Caco-2 (cell line): ENCODE measurements at regions not wholly inside any gene's neighbourhood (a gene's known extent, or its start where the extent isn't known, plus 50 kb on each side); places are given as distances from the start of the nearest gene placed in this dataset.

ENCODE experiments used
- BruUV-seq: library from RNA; stranded (reverse); fragments of 400-500 nt; replicated peaks from 2 replicates; lab custom pipeline; 2021; lab: Mats Ljungman, UMichigan
- CTCF ChIA-PET: fragments of 300-600 bp; sonication (Branson Sonifier 250); formaldehyde crosslinking; loops from one replicate; lab custom pipeline; 2022; ENCODE audit warnings: antibody characterized with exemption; lab: Charles Lee
- POLR2A ChIA-PET: fragments of 300-600 bp; sonication (Branson Sonifier 250); formaldehyde crosslinking; loops from one replicate; lab custom pipeline; 2022; ENCODE audit warnings: antibody characterized with exemption; lab: Charles Lee
- DNase-seq, 2 experiments: peaks; one replicate each; pipeline versions ENCODE4 v3.0.0 to v3.0.0-alpha.2; 2020 to 2022
- H3K27me3 ChIP-seq: replicated peaks from 2 replicates; pipeline ENCODE4 v1.6.0; 2011; ENCODE audit warnings: low read length; ENCODE audit not compliant: control insufficient read depth, insufficient read depth
- H3K36me3 ChIP-seq: 2 replicates; pipeline ENCODE4 v1.5.1; 2011; ENCODE audit warnings: low read length; ENCODE audit not compliant: control insufficient read depth, insufficient read depth
- H3K4me1 ChIP-seq: fragments of 250-450 bp; sonication (Bioruptor Pico); 2 replicates; pipeline ENCODE4 v1.5.1; 2020; ENCODE audit warnings: mild to moderate bottlenecking
- H3K4me3 ChIP-seq: 2 replicates; pipeline ENCODE4 v1.5.1; 2011; ENCODE audit warnings: low read depth, mild to moderate bottlenecking, control low read depth, low read length
- H3K9me3 ChIP-seq: fragments of 250-450 bp; sonication (Bioruptor Pico); 2 replicates; pipeline ENCODE4 v1.5.1; 2020; ENCODE audit warnings: mild to moderate bottlenecking, moderate library complexity
- H3K27ac Mint-ChIP-seq: one replicate; pipeline ENCODE4 v1.8.0; 2022; ENCODE audit warnings: mixed read lengths; ENCODE audit not compliant: unreplicated experiment
- H3K27me3 Mint-ChIP-seq: one replicate; pipeline ENCODE4 v1.8.0; 2022; ENCODE audit warnings: mixed read lengths; ENCODE audit not compliant: insufficient read depth, unreplicated experiment
- H3K36me3 Mint-ChIP-seq: one replicate; pipeline ENCODE4 v1.8.0; 2022; ENCODE audit warnings: mild to moderate bottlenecking, mixed read lengths; ENCODE audit not compliant: insufficient read depth, unreplicated experiment
- H3K4me1 Mint-ChIP-seq: one replicate; pipeline ENCODE4 v1.8.0; 2022; ENCODE audit warnings: low read depth, mixed read lengths; ENCODE audit not compliant: unreplicated experiment
- H3K4me3 Mint-ChIP-seq: one replicate; pipeline ENCODE4 v1.8.0; 2022; ENCODE audit warnings: mild to moderate bottlenecking, moderate library complexity, mixed read lengths; ENCODE audit not compliant: unreplicated experiment
- H3K9me3 Mint-ChIP-seq: one replicate; pipeline ENCODE4 v1.8.0; 2022; ENCODE audit warnings: mixed read lengths; ENCODE audit not compliant: unreplicated experiment
- intact Hi-C: fragments of 100-400 bp; cut with micrococcal nuclease; formaldehyde crosslinking; loops from one replicate; pipeline ENCODE4 v1.10.0; 2022; ENCODE audit not compliant: unreplicated experiment
- TF ChIP-seq, protein P1 (sequence below), 2 experiments: fragments of 200-600 bp in 1 of 2; IDR thresholded peaks; 1 replicate in 1 of 2; 2 replicates in 1 of 2; pipeline versions ENCODE4 v1.5.1 to v1.8.0; 2011 to 2022; ENCODE audit warnings: antibody characterized with exemption in 1 of 2, control low read depth in 1 of 2, inconsistent platforms in 1 of 2, low read depth in 1 of 2, low read length in 1 of 2, mild to moderate bottlenecking in 1 of 2, moderate library complexity in 1 of 2; ENCODE audit not compliant: insufficient read depth in 1 of 2, severe bottlenecking in 1 of 2, unreplicated experiment in 1 of 2

- H3K36me3 Mint-ChIP-seq: no peaks in the 10 kb centered on the region
- ChIA-PET POLR2A (no interaction called here), CTCF (no interaction called here)
- intact Hi-C loops: no loop called here
- no peak overlapping the region for H3K4me3 Mint-ChIP-seq
- no peaks in the 10 kb centered on the region for H3K27me3 Mint-ChIP-seq
- no peak for DNase-seq
- peaks cover 7% of the 10 kb centered on the region for H3K4me1 Mint-ChIP-seq
- Histone ChIP-seq H3K9me3 (no peaks in the 10 kb centered on the region), H3K4me3 (no peak overlapping the region), H3K4me1 (peaks cover 9% of the 10 kb centered on the region; the same call in 1 of the 2 replicates), H3K27me3 (no peaks in the 10 kb centered on the region), H3K36me3 (no peaks in the 10 kb centered on the region)
- H3K27ac Mint-ChIP-seq: no peak overlapping the region
- BruUV-seq: no TSS peak
- H3K9me3 Mint-ChIP-seq: no peaks in the 10 kb centered on the region
- TF ChIP-seq, protein P1, sequence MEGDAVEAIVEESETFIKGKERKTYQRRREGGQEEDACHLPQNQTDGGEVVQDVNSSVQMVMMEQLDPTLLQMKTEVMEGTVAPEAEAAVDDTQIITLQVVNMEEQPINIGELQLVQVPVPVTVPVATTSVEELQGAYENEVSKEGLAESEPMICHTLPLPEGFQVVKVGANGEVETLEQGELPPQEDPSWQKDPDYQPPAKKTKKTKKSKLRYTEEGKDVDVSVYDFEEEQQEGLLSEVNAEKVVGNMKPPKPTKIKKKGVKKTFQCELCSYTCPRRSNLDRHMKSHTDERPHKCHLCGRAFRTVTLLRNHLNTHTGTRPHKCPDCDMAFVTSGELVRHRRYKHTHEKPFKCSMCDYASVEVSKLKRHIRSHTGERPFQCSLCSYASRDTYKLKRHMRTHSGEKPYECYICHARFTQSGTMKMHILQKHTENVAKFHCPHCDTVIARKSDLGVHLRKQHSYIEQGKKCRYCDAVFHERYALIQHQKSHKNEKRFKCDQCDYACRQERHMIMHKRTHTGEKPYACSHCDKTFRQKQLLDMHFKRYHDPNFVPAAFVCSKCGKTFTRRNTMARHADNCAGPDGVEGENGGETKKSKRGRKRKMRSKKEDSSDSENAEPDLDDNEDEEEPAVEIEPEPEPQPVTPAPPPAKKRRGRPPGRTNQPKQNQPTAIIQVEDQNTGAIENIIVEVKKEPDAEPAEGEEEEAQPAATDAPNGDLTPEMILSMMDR (IDR thresholded peaks at IDR 0.05; ENCODE audit: insufficient read depth in 1 of 2, low read depth in 1 of 2, low read length in 1 of 2, severe bottlenecking in 1 of 2, unreplicated experiment in 1 of 2): no peak
Measured at GRCh38 chr5:159453209-159453608, 122.9 kb upstream of the IL12B start.

DNA sequence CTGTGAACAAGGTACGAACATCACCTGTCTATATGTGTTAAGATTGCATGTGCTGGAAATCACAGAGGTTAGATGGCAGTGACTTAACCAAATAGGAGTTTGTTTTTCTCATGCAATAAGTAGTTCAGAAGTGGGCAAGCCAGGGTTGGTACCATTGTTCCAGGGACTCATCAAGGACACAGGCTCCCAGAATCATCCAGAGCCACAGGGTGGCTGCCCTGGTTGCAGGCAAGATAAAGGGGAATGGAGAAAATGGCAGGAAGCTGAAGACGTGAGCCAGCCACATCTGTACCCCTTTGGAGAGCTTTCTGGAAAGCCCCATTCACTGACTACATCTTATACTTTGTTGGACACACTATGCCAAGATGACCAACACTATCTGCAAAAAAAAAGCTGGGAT, 126.0 kb upstream of the IL12B start:
- Mint-ChIP-seq H3K9me3 (no peaks in the 10 kb centered on the region), H3K36me3 (no peaks in the 10 kb centered on the region), H3K4me1 (peaks cover 7% of the 10 kb centered on the region), H3K27me3 (no peaks in the 10 kb centered on the region), H3K27ac (no peak overlapping the region), H3K4me3 (no peak overlapping the region)
- Histone ChIP-seq H3K4me3 (no peak overlapping the region), H3K36me3 (no peaks in the 10 kb centered on the region), H3K9me3 (no peaks in the 10 kb centered on the region), H3K4me1 (peaks cover 9% of the 10 kb centered on the region; the same call in 1 of the 2 replicates), H3K27me3 (no peaks in the 10 kb centered on the region)
- TF ChIP-seq, protein P1 (IDR thresholded peaks at IDR 0.05; ENCODE audit: insufficient read depth in 1 of 2, low read depth in 1 of 2, low read length in 1 of 2, severe bottlenecking in 1 of 2, unreplicated experiment in 1 of 2): no peak
- POLR2A ChIA-PET: no interaction called here
- no TSS peak for BruUV-seq
- CTCF ChIA-PET: no interaction called here
- intact Hi-C loops: no loop called here
- no peak for DNase-seq

- H3K9me3 Mint-ChIP-seq: no peaks in the 10 kb centered on the region
Measured at GRCh38 chr5:159456722-159457465, 126.6 kb upstream of the IL12B start.

More at GRCh38 chr5:159456722-159457465, 126.6 kb upstream of the IL12B start:
- H3K36me3 ChIP-seq: no peaks in the 10 kb centered on the region
- Mint-ChIP-seq H3K27me3 (no peaks in the 10 kb centered on the region), H3K27ac (no peak overlapping the region), H3K36me3 (no peaks in the 10 kb centered on the region), H3K4me3 (no peak overlapping the region), H3K4me1 (peaks cover 7% of the 10 kb centered on the region)
- H3K4me3 ChIP-seq: no peak overlapping the region
- TF ChIP-seq, protein P1 (IDR thresholded peaks at IDR 0.05; ENCODE audit: insufficient read depth in 1 of 2, low read depth in 1 of 2, low read length in 1 of 2, severe bottlenecking in 1 of 2, unreplicated experiment in 1 of 2): no peak
- no TSS peak for BruUV-seq
- no peak for DNase-seq
- ChIA-PET POLR2A (no interaction called here), CTCF (no interaction called here)
- intact Hi-C loops: no loop called here
- peaks cover 9% of the 10 kb centered on the region; the same call in 1 of the 2 replicates for H3K4me1 ChIP-seq
- no peaks in the 10 kb centered on the region for H3K9me3 ChIP-seq
- no peaks in the 10 kb centered on the region for H3K27me3 ChIP-seq
